ENCODE measurements at regions not wholly inside any gene's neighbourhood (a gene's known extent, or its start where the extent isn't known, plus 50 kb on each side); places are given as distances from the start of the nearest gene placed in this dataset.

DNA sequence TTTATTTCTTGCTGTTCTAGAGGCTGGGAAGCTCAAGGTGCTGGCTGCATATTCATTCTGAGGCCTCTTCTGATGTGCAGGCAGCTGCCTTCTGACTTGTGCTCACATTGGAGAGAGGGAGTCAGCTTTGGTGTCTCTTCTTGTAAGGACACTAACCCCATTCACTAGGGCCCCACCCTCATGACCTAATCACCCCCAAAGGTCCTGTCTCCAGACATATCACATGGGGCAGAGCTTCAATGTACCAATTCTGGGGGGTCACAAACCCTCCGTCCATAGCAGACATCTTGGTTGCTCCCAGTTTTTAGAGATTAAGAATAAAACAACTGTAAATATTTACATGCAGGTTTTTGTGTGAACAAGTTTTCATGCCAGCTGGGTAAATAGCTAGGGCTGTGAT, 109.1 kb downstream of the RTP5 start:
- POLR2A ChIA-PET (ENCODE audit: partially characterized antibody): no interaction called here
- Histone ChIP-seq H4K5ac (ENCODE audit: insufficient read length, low read depth, low read length) (no peak overlapping the region), H3K4me3 (ENCODE audit: extremely low read depth in 1 of 4, insufficient read depth in 2 of 4, low read depth in 3 of 4, low read length in 4 of 4) (no peak overlapping the region), H3K9me3 (ENCODE audit: insufficient read depth in 2 of 2, low read depth in 1 of 2, low read length in 1 of 2) (peaks cover 0 to 10% of the 10 kb centered on the region in 2 experiments; a peak in 1 of 4 replicates), H3K79me1 (ENCODE audit: low read depth, low read length) (no peaks in the 10 kb centered on the region), H3K4ac (replicated peaks; ENCODE audit: insufficient read length, low read depth, low read length) (no peak overlapping the region), H2BK12ac (ENCODE audit: low read depth, low read length) (no peak overlapping the region), H3K14ac (ENCODE audit: insufficient read length) (no peak overlapping the region), H3K18ac (ENCODE audit: extremely low read depth, low read length) (no peak overlapping the region), H2BK5ac (ENCODE audit: low read depth, low read length) (no peak overlapping the region), H3K27ac (ENCODE audit: low read depth, low read length) (no peak overlapping the region), H3K23me2 (ENCODE audit: low read depth, low read length) (no peaks in the 10 kb centered on the region), H3K56ac (replicated peaks; ENCODE audit: insufficient read length, low read depth, low read length) (no peak overlapping the region), H3K9ac (replicated peaks in 1 of 4; ENCODE audit: extremely low read depth in 1 of 4, low read depth in 3 of 4, low read length in 3 of 4) (no peak overlapping the region), H3K27me3 (replicated peaks in 1 of 4; ENCODE audit: control insufficient read depth in 3 of 4, extremely low read depth in 1 of 4, insufficient read depth in 3 of 4, low read length in 3 of 4) (no peaks in the 10 kb centered on the region), H3K79me2 (ENCODE audit: control insufficient read depth in 1 of 2, insufficient read depth in 2 of 2, low read length in 2 of 2) (no peaks in the 10 kb centered on the region), H2BK120ac (replicated peaks; ENCODE audit: low read depth, low read length) (no peak overlapping the region), H2AK5ac (ENCODE audit: low read depth, low read length) (no peak overlapping the region), H4K91ac (replicated peaks; ENCODE audit: insufficient read length, low read length) (no peak overlapping the region), H3K36me3 (ENCODE audit: control insufficient read depth in 2 of 4, insufficient read depth in 4 of 4, low read length in 3 of 4) (no peaks in the 10 kb centered on the region), H3K4me2 (ENCODE audit: insufficient read depth in 1 of 2, low read depth in 2 of 2, low read length in 2 of 2) (no peak overlapping the region), H4K20me1 (replicated peaks in 1 of 2; ENCODE audit: control insufficient read depth in 1 of 2, insufficient read depth in 2 of 2, low read length in 2 of 2) (no peaks in the 10 kb centered on the region), H3K23ac (ENCODE audit: insufficient read length) (no peak overlapping the region), H4K8ac (ENCODE audit: extremely low read depth, insufficient read depth, low read length) (no peak overlapping the region), H2BK15ac (ENCODE audit: low read length) (no peak overlapping the region), H2BK20ac (ENCODE audit: low read length) (no peak overlapping the region), H3K4me1 (replicated peaks in 1 of 4; ENCODE audit: control insufficient read depth in 3 of 4, insufficient read depth in 4 of 4, low read length in 3 of 4) (no peaks in the 10 kb centered on the region), H2AFZ (ENCODE audit: low read length) (no peak overlapping the region)
- WGBS, 2 experiments (ENCODE audit: extremely low coverage in 1 of 2, insufficient coverage in 1 of 2, insufficient read length in 1 of 2, insufficient replicate concordance in 2 of 2, low coverage in 1 of 2, low lambda C conversion rate in 2 of 2, missing lambda C conversion rate in 1 of 2): 95% methylated on average over 1 of the region's 1 CpG; no CpG with 5 or more reads in 1 of the 2 experiments
- no peak for FAIRE-seq
- no peak for TF ChIP-seq GTF2F1 (IDR thresholded peaks at IDR 0.05; ENCODE audit: borderline replicate concordance, low read depth, low read length)
- TF ChIP-seq EGR1 (IDR thresholded peaks at IDR 0.05; ENCODE audit: borderline replicate concordance, low read depth, low read length): no peak
- TF ChIP-seq JUND (IDR thresholded peaks at IDR 0.05; ENCODE audit: low read length): no peak
- TF ChIP-seq SIN3A (conservative IDR thresholded peaks at IDR 0.05 in 1 of 2, IDR thresholded peaks at IDR 0.05 in 1 of 2; ENCODE audit: low read depth in 1 of 2, low read length in 2 of 2): no peak
- DNase-seq (ENCODE audit: low read depth in 1 of 2, low spot score in 2 of 2): no peak
- CTCF ChIA-PET (ENCODE audit: partially characterized antibody): interaction anchor here (1.5 kb wide), 1 partner anchor 21 kb away, joined by 3 read pairs; no protein-coding TSS in a partner anchor

Data from H1 (cell line).